Naive thymus-derived CD8-positive, alpha-beta T cell (primary cell): ENCODE measurements at regions not wholly inside any gene's neighbourhood (a gene's known extent, or its start where the extent isn't known, plus 50 kb on each side); places are given as distances from the start of the nearest gene placed in this dataset.

Experiments used
- ATAC-seq, 2 donors: fragments of 150-1000 bp; cut with Tn5 transposase in 1 of 2; sonication (Bioruptor Pico), chemical (Tn5 transposase) in 1 of 2; 1 replicate in 1 of 2; 2 replicates in 1 of 2; pipeline ENCODE4 v1.10.0; 2021; ENCODE audit warnings: mild to moderate bottlenecking in 2 of 2, moderate library complexity in 2 of 2
- POLR2A ChIA-PET: fragments of 350-600 bp; sonication (Branson Sonifier 250); formaldehyde crosslinking; loops from one replicate; lab custom pipeline; 2021; ENCODE audit warnings: antibody characterized with exemption; lab: Charles Lee
- DNase-seq, 10 donors: peaks; one replicate each; pipeline versions ENCODE4 v3.0.0 to v3.0.0-alpha.2; 2020 to 2022
- H3K27ac Mint-ChIP-seq, 10 donors: one replicate each; pipeline ENCODE4 v1.8.0; 2020 to 2022; ENCODE audit warnings: mild to moderate bottlenecking in 10 of 10, mixed read lengths in 10 of 10, moderate library complexity in 4 of 10, inconsistent platforms in 1 of 10
- H3K27me3 Mint-ChIP-seq, 5 donors: one replicate each; pipeline ENCODE4 v1.8.0; 2021 to 2022; ENCODE audit warnings: mixed read lengths in 5 of 5
- H3K36me3 Mint-ChIP-seq, 3 donors: one replicate each; pipeline ENCODE4 v1.8.0; 2020 to 2022; ENCODE audit warnings: mixed read lengths in 3 of 3, mild to moderate bottlenecking in 2 of 3, inconsistent platforms in 1 of 3
- H3K4me1 Mint-ChIP-seq, 4 donors: one replicate each; pipeline ENCODE4 v1.8.0; 2021 to 2022; ENCODE audit warnings: mixed read lengths in 4 of 4
- H3K4me3 Mint-ChIP-seq, 10 donors: one replicate each; pipeline ENCODE4 v1.8.0; 2020 to 2022; ENCODE audit warnings: mild to moderate bottlenecking in 10 of 10, mixed read lengths in 10 of 10, moderate library complexity in 6 of 10, inconsistent platforms in 1 of 10
- H3K9me3 Mint-ChIP-seq, 9 donors: one replicate each; pipeline ENCODE4 v1.8.0; 2020 to 2022; ENCODE audit warnings: mixed read lengths in 9 of 9, mild to moderate bottlenecking in 3 of 9, inconsistent platforms in 1 of 9, moderate library complexity in 1 of 9

DNA sequence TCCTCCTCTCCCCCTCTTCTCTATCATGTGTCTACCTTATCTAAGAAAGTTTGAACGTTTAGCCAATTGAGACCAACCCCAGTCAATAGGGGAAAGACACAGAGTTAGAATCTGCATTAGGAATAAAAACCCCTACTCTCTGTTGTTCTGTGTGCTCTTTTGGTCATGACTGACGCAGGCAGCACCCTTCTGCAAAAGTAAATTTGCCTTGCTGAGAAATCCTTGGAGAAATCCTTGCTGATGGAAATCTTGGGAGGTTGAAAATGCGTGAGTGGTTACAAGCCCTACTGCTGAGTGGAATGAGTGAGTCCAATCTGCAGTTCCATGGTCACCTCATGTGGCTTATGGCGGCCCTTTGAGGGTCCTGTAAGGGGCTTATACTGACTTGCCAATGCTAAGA is 145.2 kb downstream of the AASDHPPT start:
- Mint-ChIP-seq H3K36me3 (peaks cover 0 to 26% (median 0%) of the 10 kb centered on the region in 3 donors), H3K27me3 (peaks cover 0 to 2% (median 0%) of the 10 kb centered on the region in 5 donors), H3K9me3 (peaks cover 8 to 38% (median 19%) of the 10 kb centered on the region in 9 donors), H3K4me1 (no peaks in the 10 kb centered on the region), H3K27ac (no peak overlapping the region), H3K4me3 (no peak overlapping the region)
- ATAC-seq (no peak), DNase-seq (no peak)
- POLR2A ChIA-PET, result no interaction called here

GRCh38 chr11:106224172-106224571 is 146.7 kb downstream of the AASDHPPT start:
- POLR2A ChIA-PET, result no interaction called here
- Mint-ChIP-seq H3K9me3 (peaks cover 10 to 48% (median 23%) of the 10 kb centered on the region in 9 donors), H3K4me3 (no peak overlapping the region), H3K27me3 (peaks cover 0 to 2% (median 0%) of the 10 kb centered on the region in 5 donors), H3K36me3 (peaks cover 0 to 26% (median 0%) of the 10 kb centered on the region in 3 donors), H3K4me1 (no peaks in the 10 kb centered on the region), H3K27ac (no peak overlapping the region)
- DNase-seq, result no peak
- ATAC-seq, result no peak

GRCh38 chr11:106228996-106229395 is 151.5 kb downstream of the AASDHPPT start:
- Mint-ChIP-seq H3K9me3 (peaks cover 10 to 31% (median 16%) of the 10 kb centered on the region in 9 donors), H3K4me3 (no peak overlapping the region), H3K36me3 (peaks cover 0 to 4% (median 0%) of the 10 kb centered on the region in 3 donors), H3K27me3 (no peaks in the 10 kb centered on the region), H3K27ac (no peak overlapping the region), H3K4me1 (no peaks in the 10 kb centered on the region)
- POLR2A ChIA-PET, result no interaction called here
- DNase-seq (no peak), ATAC-seq (no peak)

DNA sequence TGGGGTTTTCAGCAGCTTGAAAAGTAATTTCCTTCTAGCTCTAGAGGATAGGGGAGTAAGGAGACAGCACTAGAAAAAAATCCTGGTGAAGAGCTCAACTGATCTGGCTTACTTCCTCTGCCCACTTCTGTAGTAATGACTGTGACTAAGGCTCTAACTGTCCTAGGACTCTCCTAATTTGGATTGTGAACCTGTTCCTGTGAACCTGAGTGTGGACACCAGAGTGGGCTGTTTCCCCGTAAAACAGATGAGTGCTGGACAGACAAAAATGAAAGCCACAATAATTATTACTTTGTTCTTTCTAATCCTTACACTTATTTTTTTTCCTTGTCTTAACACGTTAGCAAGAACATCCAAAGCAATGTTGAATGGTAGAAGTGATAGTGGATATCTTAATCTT is 154.1 kb downstream of the AASDHPPT start:
- H3K27ac Mint-ChIP-seq, result no peak overlapping the region
- peaks cover 9 to 28% (median 14%) of the 10 kb centered on the region in 9 donors for H3K9me3 Mint-ChIP-seq
- H3K4me3 Mint-ChIP-seq, result no peak overlapping the region
- no peaks in the 10 kb centered on the region for H3K4me1 Mint-ChIP-seq
- POLR2A ChIA-PET, result no interaction called here
- H3K27me3 Mint-ChIP-seq, result no peaks in the 10 kb centered on the region
- DNase-seq (no peak), ATAC-seq (no peak)
- H3K36me3 Mint-ChIP-seq, result no peaks in the 10 kb centered on the region

DNA sequence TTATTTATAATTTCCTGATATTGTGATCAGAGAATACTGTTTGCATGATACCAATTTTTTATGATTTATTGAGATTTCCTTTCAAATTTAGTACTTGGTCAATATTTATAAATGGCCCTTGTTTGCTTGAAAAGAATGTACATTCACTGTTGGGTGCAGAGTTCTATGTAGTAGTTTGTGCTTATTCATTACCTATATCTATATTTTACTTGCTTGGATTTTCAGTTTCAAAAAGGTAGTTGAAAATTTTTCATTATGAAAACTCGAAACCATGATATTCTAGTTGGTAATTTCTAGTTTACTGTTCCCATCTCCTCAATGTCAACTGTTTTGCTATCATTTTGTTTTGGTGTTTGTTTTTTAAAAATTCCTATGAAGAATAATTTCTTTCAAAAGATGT is 155.7 kb downstream of the AASDHPPT start:
- POLR2A ChIA-PET, result no interaction called here
- Mint-ChIP-seq H3K36me3 (no peaks in the 10 kb centered on the region), H3K27me3 (no peaks in the 10 kb centered on the region), H3K27ac (no peak overlapping the region), H3K4me1 (no peaks in the 10 kb centered on the region), H3K4me3 (no peak overlapping the region), H3K9me3 (peaks cover 8 to 27% (median 13%) of the 10 kb centered on the region in 9 donors)
- ATAC-seq (no peak), DNase-seq (no peak)

GRCh38 chr11:106234794-106235193 is 157.3 kb downstream of the AASDHPPT start:
- DNase-seq (no peak), ATAC-seq (no peak)
- Mint-ChIP-seq H3K4me3 (no peak overlapping the region), H3K9me3 (peaks cover 5 to 15% (median 11%) of the 10 kb centered on the region in 9 donors), H3K36me3 (no peaks in the 10 kb centered on the region), H3K27me3 (no peaks in the 10 kb centered on the region), H3K27ac (no peak overlapping the region), H3K4me1 (no peaks in the 10 kb centered on the region)
- POLR2A ChIA-PET, result no interaction called here

- no peaks in the 10 kb centered on the region for H3K36me3 Mint-ChIP-seq
- H3K4me3 Mint-ChIP-seq, result no peak overlapping the region
- no peak for DNase-seq
- no peak for ATAC-seq
- H3K27ac Mint-ChIP-seq, result no peak overlapping the region
- peaks cover 0 to 3% (median 2%) of the 10 kb centered on the region in 5 donors for H3K27me3 Mint-ChIP-seq
- H3K4me1 Mint-ChIP-seq, result no peaks in the 10 kb centered on the region
- H3K9me3 Mint-ChIP-seq, result peaks cover 0 to 7% (median 2%) of the 10 kb centered on the region in 9 donors
- POLR2A ChIA-PET, result no interaction called here
Observed at GRCh38 chr11:106236295-106236694, 158.8 kb downstream of the AASDHPPT start.

- H3K9me3 Mint-ChIP-seq, result peaks cover 0 to 8% (median under 1%) of the 10 kb centered on the region in 9 donors
- H3K27me3 Mint-ChIP-seq, result peaks cover 0 to 4% (median 3%) of the 10 kb centered on the region in 5 donors
- no peaks in the 10 kb centered on the region for H3K4me1 Mint-ChIP-seq
- POLR2A ChIA-PET, result no interaction called here
- DNase-seq (no peak), ATAC-seq (no peak)
- no peak overlapping the region for H3K4me3 Mint-ChIP-seq
- no peaks in the 10 kb centered on the region for H3K36me3 Mint-ChIP-seq
- H3K27ac Mint-ChIP-seq, result no peak overlapping the region
Observed at GRCh38 chr11:106238704-106239360, 161.4 kb downstream of the AASDHPPT start.

DNA sequence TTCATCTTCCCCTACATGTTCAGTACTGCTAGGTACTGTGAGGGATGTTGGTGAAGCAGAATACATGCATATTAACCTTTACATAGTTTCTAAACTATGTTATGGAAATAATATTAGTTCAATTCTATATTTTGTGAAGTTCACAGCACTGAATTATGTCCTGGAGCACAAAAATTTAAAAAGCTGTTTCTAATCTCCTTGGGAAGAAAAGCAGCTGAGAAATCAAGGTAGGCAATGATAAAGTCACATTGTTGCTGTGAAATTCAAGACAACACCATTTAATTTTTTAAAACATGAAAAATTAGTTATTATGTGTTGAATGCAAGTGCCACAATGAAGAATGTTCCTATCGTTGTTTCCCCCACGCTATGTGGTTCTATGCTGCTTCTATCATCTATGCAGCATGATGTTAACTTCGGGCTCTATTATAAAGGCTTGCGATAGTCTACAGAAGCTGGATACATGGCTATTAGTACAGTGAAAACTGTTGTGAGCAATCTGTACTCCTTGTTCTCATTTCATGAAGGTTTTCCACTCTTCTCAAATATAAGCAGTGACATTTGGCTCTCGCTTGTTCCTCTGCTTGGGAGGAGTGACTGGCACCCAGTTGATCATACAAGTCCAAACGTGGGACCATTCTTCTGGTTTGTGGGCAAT is 164.3 kb downstream of the AASDHPPT start:
- Mint-ChIP-seq H3K9me3 (peaks cover 0 to 23% (median 11%) of the 10 kb centered on the region in 9 donors), H3K27me3 (peaks cover 0 to 4% (median 3%) of the 10 kb centered on the region in 5 donors), H3K27ac (no peak overlapping the region), H3K4me3 (no peak overlapping the region), H3K4me1 (no peaks in the 10 kb centered on the region), H3K36me3 (peaks cover 0 to 7% (median 0%) of the 10 kb centered on the region in 3 donors)
- POLR2A ChIA-PET, result no interaction called here
- DNase-seq, result no peak
- no peak for ATAC-seq

- Mint-ChIP-seq H3K36me3 (peaks cover 0 to 14% (median 0%) of the 10 kb centered on the region in 3 donors), H3K4me1 (no peaks in the 10 kb centered on the region), H3K4me3 (no peak overlapping the region)
Observed at GRCh38 chr11:106242718-106243415, 165.4 kb downstream of the AASDHPPT start.

DNA sequence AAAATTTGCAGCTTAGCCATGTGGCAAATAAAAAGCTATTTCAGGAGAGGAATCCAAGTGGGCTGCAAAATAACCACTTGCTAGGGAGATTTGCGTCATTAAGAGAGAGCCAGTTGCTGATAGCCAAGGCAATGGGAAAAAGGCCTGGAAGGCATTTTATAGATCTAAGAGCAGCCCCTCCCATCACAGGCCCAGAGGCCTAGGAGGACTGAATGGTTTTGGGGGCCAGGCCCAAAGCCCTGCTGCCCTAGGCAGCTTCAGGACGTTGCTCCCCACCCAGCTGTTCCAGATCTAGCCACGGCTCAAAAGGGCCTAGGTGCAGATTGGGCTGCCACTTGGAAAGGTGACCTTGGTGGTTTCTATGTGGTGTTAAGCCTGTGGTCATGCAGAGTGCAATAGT is 169.0 kb downstream of the AASDHPPT start:
- POLR2A ChIA-PET, result no interaction called here
- Mint-ChIP-seq H3K27me3 (peaks cover 0 to 1% (median 0%) of the 10 kb centered on the region in 5 donors), H3K36me3 (peaks cover 0 to 15% (median 0%) of the 10 kb centered on the region in 3 donors), H3K27ac (no peak overlapping the region), H3K4me3 (no peak overlapping the region), H3K9me3 (peaks cover 0 to 36% (median 13%) of the 10 kb centered on the region in 9 donors), H3K4me1 (no peaks in the 10 kb centered on the region)
- no peak for ATAC-seq
- no peak for DNase-seq

More at GRCh38 chr11:106242718-106243415, 165.4 kb downstream of the AASDHPPT start:
- POLR2A ChIA-PET, result no interaction called here
- Mint-ChIP-seq H3K27ac (no peak overlapping the region), H3K9me3 (peaks cover 0 to 32% (median 11%) of the 10 kb centered on the region in 9 donors), H3K27me3 (peaks cover 0 to 4% (median 3%) of the 10 kb centered on the region in 5 donors)
- no peak for ATAC-seq
- DNase-seq, result no peak

DNA sequence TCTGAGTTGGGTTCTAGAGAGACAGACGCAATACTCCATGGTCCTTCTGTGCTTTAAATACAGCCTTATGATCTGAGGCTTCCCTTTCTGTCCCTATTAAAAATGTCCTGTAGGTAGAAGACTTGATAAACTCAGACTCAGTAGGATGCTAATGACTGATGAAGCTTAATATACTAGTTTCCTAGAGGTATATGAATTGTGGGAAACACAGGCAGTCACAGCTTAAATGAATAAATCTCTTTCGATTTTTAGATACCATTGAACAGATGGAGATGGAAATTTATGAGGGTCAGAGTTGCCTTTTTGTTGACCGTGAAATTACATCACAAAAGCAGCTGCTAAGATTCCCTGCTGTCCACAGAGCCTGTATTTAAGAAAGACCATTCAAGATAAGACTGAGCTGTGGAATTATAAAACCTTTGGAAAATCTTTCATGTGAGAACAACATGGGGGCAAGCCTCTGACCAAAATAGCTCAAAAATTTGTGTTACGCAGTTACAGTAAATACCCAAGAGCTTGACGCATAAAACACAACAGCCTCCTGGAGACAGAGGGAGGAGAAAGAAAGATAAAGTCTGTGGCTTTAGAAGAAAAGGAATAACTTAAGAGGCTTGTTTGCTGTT is 172.3 kb downstream of the AASDHPPT start:
- Mint-ChIP-seq H3K4me3 (no peak overlapping the region), H3K4me1 (no peaks in the 10 kb centered on the region), H3K27ac (no peak overlapping the region), H3K27me3 (no peaks in the 10 kb centered on the region), H3K9me3 (peaks cover 0 to 30% (median 13%) of the 10 kb centered on the region in 9 donors), H3K36me3 (peaks cover 0 to 15% (median 0%) of the 10 kb centered on the region in 3 donors)
- ATAC-seq, result no peak
- DNase-seq, result no peak
- POLR2A ChIA-PET, result no interaction called here
